H9 (cell line): ENCODE measurements at regions not wholly inside any gene's neighbourhood (a gene's known extent, or its start where the extent isn't known, plus 50 kb on each side); places are given as distances from the start of the nearest gene placed in this dataset.

Experiments
- DNase-seq: peaks from one replicate; pipeline ENCODE4 v3.0.0-alpha.2; 2017
- H2AFZ ChIP-seq: one replicate; pipeline ENCODE4 v1.6.1; 2013; ENCODE audit warnings: mild to moderate bottlenecking, low read length, control low read depth, moderate library complexity
- H2AK5ac ChIP-seq: 2 replicates; pipeline ENCODE4 v1.6.1; 2013; ENCODE audit warnings: low read length, control low read depth, mixed read lengths; ENCODE audit not compliant: insufficient read length
- H2BK120ac ChIP-seq: one replicate; pipeline ENCODE4 v1.6.1; 2013; ENCODE audit warnings: low read depth, mild to moderate bottlenecking, low read length, control low read depth, inconsistent platforms; ENCODE audit not compliant: poor library complexity, severe bottlenecking
- H2BK12ac ChIP-seq: 2 replicates; pipeline ENCODE4 v1.6.1; 2013; ENCODE audit warnings: low read length, control low read depth, mixed read lengths, low read depth; ENCODE audit not compliant: insufficient read length
- H2BK15ac ChIP-seq: 2 replicates; pipeline ENCODE4 v1.6.1; 2013; ENCODE audit warnings: low read depth, low read length, control low read depth
- H2BK20ac ChIP-seq: one replicate; pipeline ENCODE4 v1.6.1; 2013; ENCODE audit warnings: low read depth, mild to moderate bottlenecking, low read length, control low read depth, inconsistent platforms; ENCODE audit not compliant: poor library complexity, severe bottlenecking
- H2BK5ac ChIP-seq: 2 replicates; pipeline ENCODE4 v1.6.1; 2013; ENCODE audit warnings: low read length, control low read depth, mixed read lengths; ENCODE audit not compliant: insufficient read length
- H3K14ac ChIP-seq: 2 replicates; pipeline ENCODE4 v1.6.1; 2013; ENCODE audit warnings: low read length, control low read depth; ENCODE audit not compliant: insufficient read depth
- H3K18ac ChIP-seq: 2 replicates; pipeline ENCODE4 v1.6.1; 2013; ENCODE audit warnings: low read depth, mild to moderate bottlenecking, mixed read lengths, low read length, control low read depth; ENCODE audit not compliant: insufficient read length
- H3K23ac ChIP-seq: 2 replicates; pipeline ENCODE4 v1.6.1; 2013; ENCODE audit warnings: low read length, control low read depth, mixed read lengths, low read depth; ENCODE audit not compliant: insufficient read length
- H3K23me2 ChIP-seq: 2 replicates; pipeline ENCODE4 v1.6.1; 2013; ENCODE audit warnings: low read depth, mild to moderate bottlenecking, mixed read lengths, low read length, control low read depth; ENCODE audit not compliant: insufficient read length, poor library complexity, severe bottlenecking
- H3K27ac ChIP-seq: 2 replicates; pipeline ENCODE4 v1.5.1; 2013; ENCODE audit warnings: low read length, control low read depth, mixed read lengths, low read depth; ENCODE audit not compliant: insufficient read length
- H3K27me3 ChIP-seq: 2 replicates; pipeline ENCODE4 v1.6.1; 2013; ENCODE audit warnings: low read length, control low read depth, inconsistent platforms; ENCODE audit not compliant: insufficient read depth
- H3K4ac ChIP-seq: 2 replicates; pipeline ENCODE4 v1.6.1; 2013; ENCODE audit warnings: low read depth, mild to moderate bottlenecking, control low read depth, inconsistent platforms, low read length, moderate library complexity
- H3K4me1 ChIP-seq: 2 replicates; pipeline ENCODE4 v1.6.1; 2013; ENCODE audit warnings: low read length, control low read depth, inconsistent platforms; ENCODE audit not compliant: insufficient read depth
- H3K4me2 ChIP-seq: 2 replicates; pipeline ENCODE4 v1.6.1; 2013; ENCODE audit warnings: low read length, control low read depth, mixed read lengths; ENCODE audit not compliant: insufficient read length, insufficient read depth
- H3K56ac ChIP-seq: 2 replicates; pipeline ENCODE4 v1.6.1; 2013; ENCODE audit warnings: low read depth, mild to moderate bottlenecking, mixed read lengths, low read length, control low read depth; ENCODE audit not compliant: insufficient read length
- H3K79me1 ChIP-seq: 2 replicates; pipeline ENCODE4 v1.6.1; 2013; ENCODE audit warnings: low read depth, mild to moderate bottlenecking, moderate library complexity, low read length, control low read depth, inconsistent platforms; ENCODE audit not compliant: insufficient read depth, poor library complexity, severe bottlenecking
- H3K79me2 ChIP-seq: 2 replicates; pipeline ENCODE4 v1.6.1; 2013; ENCODE audit warnings: low read length, control low read depth, inconsistent platforms; ENCODE audit not compliant: insufficient read depth
- H3K9ac ChIP-seq: 2 replicates; pipeline ENCODE4 v1.6.1; 2013; ENCODE audit warnings: low read length, control low read depth, mixed read lengths; ENCODE audit not compliant: insufficient read length; ENCODE audit errors: extremely low read depth
- H3K9me3 ChIP-seq: one replicate; pipeline ENCODE4 v1.6.1; 2013; ENCODE audit warnings: low read depth, low read length, inconsistent platforms; ENCODE audit not compliant: control insufficient read depth
- H3T11ph ChIP-seq: one replicate; pipeline ENCODE4 v1.6.1; 2013; ENCODE audit warnings: mild to moderate bottlenecking, low read length, control low read depth, inconsistent platforms
- H4K20me1 ChIP-seq: one replicate; pipeline ENCODE4 v1.6.1; 2013; ENCODE audit not compliant: control insufficient read depth, insufficient read length, insufficient read depth
- H4K5ac ChIP-seq: 2 replicates; pipeline ENCODE4 v1.6.1; 2013; ENCODE audit warnings: low read depth, mild to moderate bottlenecking, mixed read lengths, low read length, control low read depth; ENCODE audit not compliant: insufficient read length
- H4K8ac ChIP-seq: replicated peaks from 2 replicates; pipeline ENCODE4 v1.6.1; 2013; ENCODE audit warnings: low read length, control low read depth, mixed read lengths, low read depth; ENCODE audit not compliant: insufficient read length
- H4K91ac ChIP-seq: 2 replicates; pipeline ENCODE4 v1.6.1; 2013; ENCODE audit warnings: low read depth, mild to moderate bottlenecking, moderate library complexity, mixed read lengths, low read length, control low read depth; ENCODE audit not compliant: insufficient read length
- H3K27ac Mint-ChIP-seq, 3 experiments: 2 replicates in 2 of 3; 3 replicates in 1 of 3; pipeline ENCODE4 v1.8.0; 2020 to 2021; ENCODE audit warnings: mixed read lengths in 3 of 3, mild to moderate bottlenecking in 1 of 3, moderate library complexity in 1 of 3
- H3K27me3 Mint-ChIP-seq: 2 replicates; pipeline ENCODE4 v1.8.0; 2021; ENCODE audit warnings: low read depth, mild to moderate bottlenecking, moderate library complexity, mixed read lengths
- H3K36me3 Mint-ChIP-seq, 3 experiments: 2 replicates in 2 of 3; 3 replicates in 1 of 3; pipeline ENCODE4 v1.8.0; 2020 to 2021; ENCODE audit warnings: low read depth in 3 of 3, mixed read lengths in 3 of 3; ENCODE audit not compliant: insufficient read depth in 1 of 3
- H3K4me1 Mint-ChIP-seq, 2 experiments: 2 replicates each; pipeline ENCODE4 v1.8.0; 2020; ENCODE audit warnings: mixed read lengths in 2 of 2
- H3K4me3 Mint-ChIP-seq, 2 experiments: 2 replicates in 1 of 2; 3 replicates in 1 of 2; pipeline ENCODE4 v1.8.0; 2020 to 2021; ENCODE audit warnings: mild to moderate bottlenecking in 2 of 2, mixed read lengths in 2 of 2, moderate library complexity in 1 of 2
- H3K9me3 Mint-ChIP-seq, 2 experiments: 2 replicates in 1 of 2; 3 replicates in 1 of 2; pipeline ENCODE4 v1.8.0; 2020; ENCODE audit warnings: mild to moderate bottlenecking in 2 of 2, mixed read lengths in 2 of 2, moderate library complexity in 1 of 2
- CTCF ChIP-seq: fragments of 200-600 bp; sonication (generic); conservative IDR thresholded peaks from 3 replicates; pipeline ENCODE4 v1.8.0; 2021; ENCODE audit warnings: antibody characterized with exemption, mild to moderate bottlenecking
- WGBS: extraction: QIAGEN DNeasy Blood & Tissue Kit; methylation state at CpG from one replicate; pipeline ENCODE4 v1.1.7; 2013; ENCODE audit warnings: missing lambda C conversion rate, low lambda C conversion rate, mixed read lengths; ENCODE audit not compliant: insufficient read length; ENCODE audit errors: extremely low coverage; 5-methylcytosine and 5-hydroxymethylcytosine counted together

GRCh38 chr5:33080287-33080686 lies 360.5 kb upstream of the TARS1 start:
- Histone ChIP-seq H3T11ph (no peak overlapping the region), H2AFZ (no peak overlapping the region), H2BK15ac (no peak overlapping the region), H3K4me1 (no peaks in the 10 kb centered on the region), H3K27ac (no peak overlapping the region), H3K27me3 (no peaks in the 10 kb centered on the region), H2BK120ac (no peak overlapping the region), H4K20me1 (no peaks in the 10 kb centered on the region), H4K5ac (no peak overlapping the region), H3K18ac (no peak overlapping the region), H2BK12ac (no peak overlapping the region), H3K14ac (no peak overlapping the region), H3K23me2 (no peaks in the 10 kb centered on the region), H2BK5ac (no peak overlapping the region), H3K79me1 (no peaks in the 10 kb centered on the region), H3K4ac (no peak overlapping the region), H3K79me2 (no peaks in the 10 kb centered on the region), H4K91ac (no peak overlapping the region), H4K8ac (no peak overlapping the region), H3K9ac (no peak overlapping the region), H3K56ac (no peak overlapping the region), H2AK5ac (no peak overlapping the region), H3K4me2 (no peak overlapping the region), H2BK20ac (no peak overlapping the region), H3K9me3 (no peaks in the 10 kb centered on the region), H3K23ac (no peak overlapping the region)
- peaks cover 0 to 5% of the 10 kb centered on the region in 2 experiments; a peak in 1 of 4 replicates for H3K4me1 Mint-ChIP-seq
- 0 out of 7 replicates have a peak, but pooled peaks cover 0 to 4% (median 0%) of the 10 kb centered on the region in 3 experiments for H3K36me3 Mint-ChIP-seq
- TF ChIP-seq CTCF, result no peak
- H3K9me3 Mint-ChIP-seq, result peaks cover 3 to 9% of the 10 kb centered on the region in 2 experiments; a peak in 4 of 5 replicates
- H3K27me3 Mint-ChIP-seq, result no peaks in the 10 kb centered on the region
- no CpG with 5 or more reads among the region's 4 CpGs for WGBS
- no peak for DNase-seq
- no peak overlapping the region for H3K27ac Mint-ChIP-seq
- H3K4me3 Mint-ChIP-seq, result no peak overlapping the region
